ENCODE measurements at regions not wholly inside any gene's neighbourhood (a gene's known extent, or its start where the extent isn't known, plus 50 kb on each side); places are given as distances from the start of the nearest gene placed in this dataset.

- TF ChIP-seq SP1 (IDR thresholded peaks at IDR 0.05) (no peak), CTCF (IDR thresholded peaks at IDR 0.05; ENCODE audit: low read depth, low read length, missing input control) (no peak), MAX (IDR thresholded peaks at IDR 0.05) (no peak)
Observed at GRCh38 chr10:28903736-28904135, 226.4 kb downstream of the BAMBI start.
